ENCODE measurements at regions not wholly inside any gene's neighbourhood (a gene's known extent, or its start where the extent isn't known, plus 50 kb on each side); places are given as distances from the start of the nearest gene placed in this dataset.

- DNase-seq (ENCODE audit: low read depth) = no peak
- no peak for TF ChIP-seq CTCF (conservative IDR thresholded peaks at IDR 0.05; ENCODE audit: low read depth, low read length)
- H3K4me3 ChIP-seq (ENCODE audit: low read depth, low read length) = no peak overlapping the region
Measured at GRCh38 chr15:38147246-38147645, 105.4 kb upstream of the SPRED1 start.

GRCh38 chr15:38148471-38148870, 104.2 kb upstream of the SPRED1 start:
- H3K4me3 ChIP-seq (ENCODE audit: low read depth, low read length) = no peak overlapping the region
- no peak for TF ChIP-seq CTCF (conservative IDR thresholded peaks at IDR 0.05; ENCODE audit: low read depth, low read length)
- no peak for DNase-seq (ENCODE audit: low read depth)

GRCh38 chr15:38149315-38149714, 103.3 kb upstream of the SPRED1 start:
- no peak overlapping the region for H3K4me3 ChIP-seq (ENCODE audit: low read depth, low read length)
- no peak for DNase-seq (ENCODE audit: low read depth)
- TF ChIP-seq CTCF (conservative IDR thresholded peaks at IDR 0.05; ENCODE audit: low read depth, low read length) = no peak

GRCh38 chr15:38150148-38150547, 102.5 kb upstream of the SPRED1 start:
- no peak overlapping the region for H3K4me3 ChIP-seq (ENCODE audit: low read depth, low read length)
- no peak for TF ChIP-seq CTCF (conservative IDR thresholded peaks at IDR 0.05; ENCODE audit: low read depth, low read length)
- DNase-seq (ENCODE audit: low read depth) = no peak

- TF ChIP-seq CTCF (conservative IDR thresholded peaks at IDR 0.05; ENCODE audit: low read depth, low read length) = no peak
- H3K4me3 ChIP-seq (ENCODE audit: low read depth, low read length) = no peak overlapping the region
- no peak for DNase-seq (ENCODE audit: low read depth)
Measured at GRCh38 chr15:38150794-38151193, 101.8 kb upstream of the SPRED1 start.

- no peak for DNase-seq (ENCODE audit: low read depth)
- H3K4me3 ChIP-seq (ENCODE audit: low read depth, low read length) = no peak overlapping the region
- TF ChIP-seq CTCF (conservative IDR thresholded peaks at IDR 0.05; ENCODE audit: low read depth, low read length) = no peak
Measured at GRCh38 chr15:38153781-38154180, 98.9 kb upstream of the SPRED1 start.

- no peak for TF ChIP-seq CTCF (conservative IDR thresholded peaks at IDR 0.05; ENCODE audit: low read depth, low read length)
- no peak for DNase-seq (ENCODE audit: low read depth)
Measured at GRCh38 chr15:38154255-38154654, 98.4 kb upstream of the SPRED1 start.

More at GRCh38 chr15:38154255-38154654, 98.4 kb upstream of the SPRED1 start:
- no peak overlapping the region for H3K4me3 ChIP-seq (ENCODE audit: low read depth, low read length)

Measured in epithelial cell of proximal tubule (primary cell).